G401.6 (cell line): ENCODE measurements at regions not wholly inside any gene's neighbourhood (a gene's known extent, or its start where the extent isn't known, plus 50 kb on each side); places are given as distances from the start of the nearest gene placed in this dataset.
A peak's percentile ranks its signal among the peaks of the same experiment; 100 is the strongest.
"Not testable (repeated sequence)": the region's sequence is repeated elsewhere in the genome, so short reads cannot be mapped to it uniquely, and the experiment has no call there.

ENCODE experiments used
- FAIRE-seq: peaks from 2 replicates; lab custom pipeline; 2012; peaks lifted over from hg19 to GRCh38; lab: Jason Lieb, UNC

DNA sequence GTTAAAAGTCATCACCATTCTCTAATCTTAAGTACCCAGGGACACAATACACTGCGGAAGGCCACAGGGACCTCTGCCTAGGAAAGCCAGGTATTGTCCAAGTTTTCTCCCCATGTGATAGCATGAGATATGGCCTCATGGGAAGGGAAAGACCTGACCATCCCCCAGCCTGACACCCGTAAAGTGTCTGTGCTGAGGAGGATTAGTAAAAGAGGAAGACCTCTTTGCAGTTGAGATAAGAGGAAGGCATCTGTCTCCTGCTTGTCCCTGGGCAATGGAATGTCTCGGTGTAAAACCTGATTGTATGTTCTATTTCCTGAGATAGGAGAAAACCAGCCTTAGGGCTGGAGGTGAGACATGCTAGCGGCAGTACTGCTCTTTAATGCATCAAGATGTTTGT, 1398.1 kb downstream of the UQCRFS1 start:
- FAIRE-seq, result not testable (repeated sequence)

DNA sequence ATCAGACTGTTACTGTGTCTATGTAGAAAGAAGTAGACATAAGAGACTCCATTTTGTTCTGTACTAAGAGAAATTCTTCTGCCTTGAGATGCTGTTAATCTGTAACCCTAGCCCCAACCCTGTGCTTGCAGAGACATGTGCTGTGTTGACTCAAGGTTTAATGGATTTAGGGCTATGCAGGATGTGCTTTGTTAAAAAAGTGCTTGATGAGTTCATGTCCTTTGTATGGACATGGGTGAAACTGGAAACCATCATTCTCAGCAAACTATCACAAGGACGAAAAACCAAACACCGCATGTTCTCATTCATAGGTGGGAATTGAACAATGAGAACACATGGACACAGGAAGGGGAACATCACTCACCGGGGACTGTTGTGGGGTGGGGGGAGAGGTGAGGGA, 1398.7 kb downstream of the UQCRFS1 start:
- FAIRE-seq, result not testable (repeated sequence)

DNA sequence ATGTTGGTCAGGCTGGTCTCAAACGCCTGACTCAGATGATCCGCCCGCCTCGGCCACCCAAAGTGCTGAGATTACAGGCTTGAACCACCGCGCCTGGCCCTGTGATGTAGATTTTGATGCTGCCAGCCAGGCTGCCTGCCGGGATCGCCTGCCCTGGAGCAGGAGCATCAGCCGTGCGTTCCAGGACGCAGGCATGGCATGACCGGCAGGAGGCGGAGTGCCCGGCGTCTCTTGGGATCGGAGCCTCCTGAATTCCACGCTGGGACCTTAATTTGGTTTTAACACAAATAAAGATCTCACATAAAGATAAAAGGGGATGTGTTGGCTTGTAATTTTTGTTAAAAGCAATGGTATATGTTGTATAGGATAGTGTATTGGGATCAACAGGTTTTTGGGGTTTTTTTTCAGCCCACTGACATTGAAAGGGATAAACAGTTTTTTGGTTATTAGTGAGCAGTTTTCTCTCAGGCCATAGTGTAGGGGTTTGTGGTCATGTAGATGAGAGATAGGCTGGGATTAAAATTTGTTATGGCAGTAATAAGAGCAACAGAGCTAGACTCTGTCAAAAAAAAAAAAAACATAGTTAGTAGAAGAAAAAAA, 1406.4 kb downstream of the UQCRFS1 start:
- no peak for FAIRE-seq

- no peak for FAIRE-seq
Observed at GRCh38 chr19:27805848-27806247, 1407.1 kb downstream of the UQCRFS1 start.

GRCh38 chr19:27802293-27802692, 1410.7 kb downstream of the UQCRFS1 start:
- FAIRE-seq, result not testable (repeated sequence)

DNA sequence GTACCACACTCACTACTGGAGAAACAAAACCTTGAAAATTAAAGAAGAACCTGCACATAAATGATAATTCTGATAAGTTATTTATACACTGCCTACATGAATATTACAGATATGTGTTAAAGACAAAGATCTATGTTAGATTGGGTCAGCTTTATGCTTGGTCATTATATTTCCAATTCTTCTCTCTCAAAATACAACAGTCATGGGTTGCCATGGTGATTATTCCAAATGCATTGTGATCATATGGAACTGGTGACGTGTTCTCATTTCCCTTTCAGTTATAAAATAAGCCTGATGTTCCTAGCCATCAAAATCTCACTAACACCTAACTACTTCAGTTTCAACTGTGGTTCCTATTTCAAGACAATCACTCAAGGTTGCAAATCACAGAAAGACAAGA, 1416.4 kb downstream of the UQCRFS1 start:
- no peak for FAIRE-seq

- no peak for FAIRE-seq
Observed at GRCh38 chr19:27796073-27796472, 1416.9 kb downstream of the UQCRFS1 start.

DNA sequence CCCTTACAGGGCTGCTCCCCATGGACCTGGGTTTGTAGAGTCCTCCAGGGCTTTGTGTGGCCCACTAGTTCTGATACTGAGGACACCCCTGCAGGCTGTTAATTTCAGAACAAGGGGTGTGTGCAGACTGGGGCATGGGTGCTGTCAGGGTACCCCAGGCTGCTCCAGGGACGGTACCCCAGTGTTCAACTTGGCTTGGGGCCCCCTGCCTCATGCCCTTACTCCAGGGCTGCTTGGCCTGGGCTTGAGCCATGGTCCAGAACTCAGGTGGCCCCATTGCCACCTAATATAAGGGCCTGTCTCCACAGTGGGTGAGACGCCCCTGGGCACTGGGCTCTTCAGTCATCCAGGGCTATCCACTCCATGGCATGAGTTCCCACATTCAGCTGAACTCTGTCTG, 1417.6 kb downstream of the UQCRFS1 start:
- no peak for FAIRE-seq

DNA sequence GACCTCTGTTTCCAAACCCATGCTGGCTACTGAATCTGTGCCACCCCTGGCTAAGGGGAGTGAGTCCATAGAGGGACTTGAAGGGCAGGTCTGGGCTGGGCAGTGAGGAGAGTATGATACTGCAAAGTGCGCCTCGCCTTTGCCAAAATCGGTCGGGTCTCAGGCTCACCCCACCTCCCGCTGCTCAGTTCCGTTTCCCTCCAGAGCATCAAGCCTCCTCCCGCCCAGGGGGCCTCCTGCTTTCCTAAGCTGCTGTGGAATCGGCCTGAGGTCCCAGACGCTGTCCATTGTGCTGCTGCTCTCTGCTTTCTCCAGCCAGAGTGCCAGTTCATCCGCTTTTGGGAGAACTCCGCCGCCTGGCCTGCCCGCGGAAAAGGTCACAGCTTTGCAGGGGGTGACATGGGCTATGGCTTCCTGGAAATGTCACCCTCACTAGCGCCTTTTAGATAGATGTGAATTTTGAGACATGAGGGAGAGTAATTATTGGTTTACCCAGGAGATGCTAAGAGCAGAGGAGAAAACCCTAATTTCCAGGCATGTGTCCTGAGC, 1418.4 kb downstream of the UQCRFS1 start:
- FAIRE-seq, result no peak

GRCh38 chr19:27793644-27794493, 1419.1 kb downstream of the UQCRFS1 start:
- FAIRE-seq, result peak; percentile 89

DNA sequence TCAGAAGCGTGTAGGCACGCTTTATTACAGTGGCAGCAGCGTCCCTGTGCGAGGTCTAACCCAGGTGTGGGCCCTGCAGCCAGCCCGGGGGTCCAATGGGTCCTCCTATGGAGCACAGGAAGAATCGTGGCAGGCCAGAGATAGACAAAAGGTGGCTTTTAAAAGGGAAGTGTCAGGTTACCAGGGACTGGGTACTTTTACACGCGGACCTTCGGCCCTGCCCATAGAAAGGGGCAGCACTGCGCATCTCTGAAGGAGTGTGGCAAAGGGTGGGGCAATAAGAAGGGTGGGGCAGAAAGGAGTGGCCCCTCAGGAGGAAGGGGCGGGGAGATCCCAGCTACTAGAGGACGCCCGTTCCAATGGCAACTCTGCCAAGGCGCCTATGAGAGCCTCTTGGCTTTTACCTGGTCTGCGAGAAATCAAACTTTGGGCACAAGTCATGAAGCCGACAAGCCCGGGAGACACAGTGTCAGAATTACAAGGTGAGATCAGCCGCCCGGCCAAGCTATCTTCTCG, 1419.8 kb downstream of the UQCRFS1 start:
- FAIRE-seq, result peak; percentile 95

DNA sequence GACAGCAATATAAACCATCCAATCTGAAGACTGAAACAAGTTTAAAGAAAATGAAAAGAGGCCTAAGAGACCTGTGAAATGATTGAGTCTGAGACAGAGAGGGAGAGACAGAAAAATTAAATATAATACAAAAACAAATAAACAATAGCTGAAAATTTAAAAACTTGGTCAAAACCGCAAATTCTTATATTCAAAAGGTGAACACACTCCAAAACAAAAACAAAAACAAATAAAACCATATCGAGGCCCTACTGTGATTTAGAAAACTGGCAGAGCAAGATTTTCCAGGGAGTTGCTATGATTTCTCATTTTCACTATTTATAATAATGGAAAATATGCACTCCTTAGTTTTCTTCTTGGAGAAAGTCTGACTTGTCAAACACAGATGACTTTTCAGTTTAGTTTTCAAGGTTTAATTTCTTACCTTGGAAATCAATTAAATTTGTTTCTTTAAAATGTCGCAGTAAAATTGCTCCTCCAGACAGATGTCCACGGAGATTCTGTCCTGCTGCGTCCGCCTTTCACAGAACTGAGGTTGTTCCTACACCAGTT, 1420.3 kb downstream of the UQCRFS1 start:
- FAIRE-seq, result peak; percentile 44

GRCh38 chr19:27780367-27781075, 1432.4 kb downstream of the UQCRFS1 start:
- FAIRE-seq, result no peak

DNA sequence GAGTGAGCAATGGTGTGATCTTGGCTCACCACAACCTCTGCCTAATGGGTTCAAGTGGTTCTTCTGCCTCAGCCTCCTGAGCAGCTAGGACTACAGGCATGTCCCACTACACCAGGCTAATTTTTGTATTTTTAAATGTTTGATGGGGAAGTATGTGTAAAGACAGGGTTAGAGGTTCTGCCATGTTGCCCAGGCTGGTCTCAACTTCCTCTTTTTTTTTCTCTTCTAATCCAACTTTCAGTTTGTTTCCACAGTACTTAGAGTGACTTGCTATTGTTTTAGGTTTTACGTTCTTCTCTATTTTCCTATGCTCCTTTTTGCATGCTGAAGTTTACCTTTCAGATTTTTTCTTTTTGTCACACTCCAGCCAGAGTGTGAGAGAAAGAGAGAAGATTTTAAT, 1433.0 kb downstream of the UQCRFS1 start:
- FAIRE-seq, result no peak

DNA sequence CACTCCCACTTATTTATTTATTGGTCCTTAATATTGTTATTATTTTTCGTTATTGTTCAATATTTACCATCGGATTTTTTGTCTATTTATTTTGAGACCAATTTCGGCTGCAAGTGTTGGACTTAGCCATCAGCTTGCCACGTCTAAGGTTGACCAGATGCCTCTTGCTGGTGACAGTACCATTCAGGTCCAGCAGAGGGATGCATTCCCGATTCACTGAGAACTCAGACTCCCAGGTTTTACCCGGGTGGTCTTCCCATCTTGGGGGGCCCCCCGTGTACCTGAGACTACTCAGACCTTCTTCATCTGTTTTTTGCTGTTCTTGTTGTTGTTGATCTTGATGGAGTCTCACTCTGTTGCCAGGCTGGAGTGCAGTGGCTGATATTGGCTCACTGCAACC, 1435.2 kb downstream of the UQCRFS1 start:
- no peak for FAIRE-seq

GRCh38 chr19:27777242-27777641, 1435.7 kb downstream of the UQCRFS1 start:
- FAIRE-seq, result no peak

DNA sequence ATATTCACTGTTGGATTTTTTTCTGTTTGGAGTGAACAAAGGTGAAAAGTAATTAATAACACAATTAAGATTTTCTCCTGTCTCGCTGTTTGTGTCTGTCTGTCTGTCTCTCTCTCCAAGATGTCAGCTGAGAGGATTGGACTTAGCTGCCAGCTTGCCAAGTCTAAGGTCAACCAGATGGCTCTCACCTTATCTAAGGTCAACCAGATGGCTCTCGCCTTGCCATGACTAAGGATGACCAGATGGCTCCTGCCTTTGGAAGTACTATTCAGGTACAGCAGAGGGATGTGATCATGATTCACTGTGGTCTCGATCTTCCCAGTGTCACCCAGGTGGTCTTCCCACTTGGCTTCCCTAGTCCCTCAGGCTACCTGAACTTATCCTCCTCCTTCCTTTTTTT, 1436.4 kb downstream of the UQCRFS1 start:
- FAIRE-seq, result no peak

- FAIRE-seq, result no peak
Observed at GRCh38 chr19:27776020-27776419, 1436.9 kb downstream of the UQCRFS1 start.

DNA sequence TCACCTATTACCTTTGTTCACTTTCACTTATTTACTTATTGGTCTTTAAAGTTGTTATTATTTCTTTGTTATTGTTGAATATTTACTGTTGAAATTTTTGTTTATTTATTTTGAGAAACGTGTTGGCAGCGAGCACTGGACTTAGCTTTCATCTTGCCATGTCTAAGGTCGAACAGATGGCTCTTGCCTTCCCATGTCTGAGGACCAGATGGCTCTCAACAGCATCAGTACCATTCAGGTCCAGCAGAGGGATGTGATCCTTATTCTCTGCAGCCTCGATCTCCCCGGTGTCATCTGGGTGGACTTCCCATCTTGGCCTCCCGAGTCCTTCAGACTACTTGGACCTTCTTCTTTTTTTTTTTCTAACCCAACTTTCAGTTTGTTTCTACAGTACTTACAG, 1437.6 kb downstream of the UQCRFS1 start:
- FAIRE-seq, result no peak

DNA sequence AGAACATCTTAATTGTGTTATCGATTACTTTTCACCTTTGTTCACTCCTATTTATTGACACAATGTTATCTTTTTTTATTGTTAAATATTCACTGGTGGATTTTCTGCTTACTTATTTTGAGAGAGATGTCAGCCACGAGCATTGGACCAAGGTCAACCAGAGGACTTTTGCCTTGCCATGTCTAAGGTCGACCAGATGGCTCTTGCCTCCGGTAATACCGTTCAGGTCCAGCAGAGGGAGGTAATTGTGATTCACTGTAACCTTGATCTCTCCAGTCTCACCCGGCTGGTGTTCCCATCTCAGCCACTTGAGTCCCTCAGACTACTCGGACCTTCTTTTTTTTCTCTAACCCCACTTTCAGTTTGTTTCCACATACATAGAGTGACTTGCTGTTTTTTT, 1438.1 kb downstream of the UQCRFS1 start:
- FAIRE-seq, result no peak

DNA sequence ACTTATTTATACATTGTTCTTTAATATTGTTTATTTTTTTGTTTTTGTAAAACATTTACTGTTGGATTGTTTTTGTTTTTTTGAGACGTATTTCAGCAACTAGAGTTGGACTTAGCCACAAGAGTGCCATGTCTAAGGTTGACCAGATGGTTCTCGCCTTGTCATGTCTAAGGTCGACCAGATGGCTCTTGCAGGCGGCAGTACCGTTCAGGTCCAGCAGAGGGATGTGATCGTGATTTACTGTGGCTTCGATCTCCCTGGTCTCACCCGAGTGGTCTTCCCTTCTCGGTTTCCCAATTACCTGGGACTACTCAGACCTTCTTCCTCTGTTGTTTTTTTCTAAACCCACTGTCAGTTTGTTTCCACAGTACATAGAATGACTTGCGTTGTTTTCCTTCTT, 1438.6 kb downstream of the UQCRFS1 start:
- FAIRE-seq, result no peak

GRCh38 chr19:27773318-27774094, 1439.4 kb downstream of the UQCRFS1 start:
- FAIRE-seq, result no peak
